ENCODE measurements at regions not wholly inside any gene's neighbourhood (a gene's known extent, or its start where the extent isn't known, plus 50 kb on each side); places are given as distances from the start of the nearest gene placed in this dataset.
"Not testable (repeated sequence)": the region's sequence is repeated elsewhere in the genome, so short reads cannot be mapped to it uniquely, and the experiment has no call there.

DNA sequence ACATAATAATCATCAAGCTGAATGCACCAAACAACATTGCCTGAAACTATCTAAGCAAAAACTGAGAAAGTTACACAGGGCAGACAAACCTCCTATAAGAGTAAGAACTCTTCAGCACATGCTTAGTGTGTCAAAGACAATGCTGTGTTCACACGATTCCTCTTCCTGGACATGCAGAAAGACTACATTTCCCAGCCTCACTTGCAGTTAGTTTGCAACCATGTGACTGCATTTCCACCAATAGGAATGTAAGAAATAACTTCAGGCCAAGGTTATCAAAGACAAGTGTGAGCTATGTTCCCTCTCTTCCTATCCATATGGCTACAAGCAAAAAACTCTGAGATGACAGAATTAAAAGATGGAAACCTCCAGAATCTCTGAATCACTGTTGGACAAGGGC, 109.8 kb downstream of the OTOP1 start:
- H3K4me1 ChIP-seq (ENCODE audit: low read depth, poor library complexity, severe bottlenecking); H3K27ac ChIP-seq; H3K4me3 ChIP-seq (IDR thresholded peaks at IDR 0.05; ENCODE audit: insufficient read depth, low read depth, low read length); H3K9ac ChIP-seq; H3K4me2 ChIP-seq; H3K27me3 ChIP-seq (ENCODE audit: insufficient read depth, low read depth); H2AFZ ChIP-seq (ENCODE audit: low read depth); H3K79me2 ChIP-seq (ENCODE audit: insufficient read depth, low read depth); H3K36me3 ChIP-seq (ENCODE audit: insufficient read depth); H4K20me1 ChIP-seq (ENCODE audit: insufficient read depth): not testable (repeated sequence)

DNA sequence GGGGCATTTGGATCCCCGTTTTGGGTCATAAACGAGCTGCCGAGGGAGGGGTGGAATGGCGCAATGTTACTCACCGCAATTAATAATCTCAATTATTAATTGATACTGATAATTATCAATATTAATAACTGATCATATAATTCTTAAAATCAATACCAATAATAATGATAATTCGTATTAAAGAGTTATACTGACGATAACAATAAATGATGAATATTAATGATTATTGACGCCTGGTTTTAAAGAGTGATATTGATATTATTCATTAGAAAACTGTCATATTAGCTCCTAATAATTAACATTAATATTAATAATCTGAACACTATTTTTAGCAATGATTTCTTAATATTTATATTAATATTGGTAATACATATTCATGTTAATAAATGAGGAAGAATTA, 92.4 kb downstream of the OTOP1 start:
- not testable (repeated sequence) for H3K4me2 ChIP-seq; H3K27me3 ChIP-seq (ENCODE audit: insufficient read depth, low read depth); H3K79me2 ChIP-seq (ENCODE audit: insufficient read depth, low read depth); H3K4me1 ChIP-seq (ENCODE audit: low read depth, poor library complexity, severe bottlenecking); H3K27ac ChIP-seq; H4K20me1 ChIP-seq (ENCODE audit: insufficient read depth); H2AFZ ChIP-seq (ENCODE audit: low read depth); H3K36me3 ChIP-seq (ENCODE audit: insufficient read depth); H3K9ac ChIP-seq; H3K4me3 ChIP-seq (IDR thresholded peaks at IDR 0.05; ENCODE audit: insufficient read depth, low read depth, low read length)

DNA sequence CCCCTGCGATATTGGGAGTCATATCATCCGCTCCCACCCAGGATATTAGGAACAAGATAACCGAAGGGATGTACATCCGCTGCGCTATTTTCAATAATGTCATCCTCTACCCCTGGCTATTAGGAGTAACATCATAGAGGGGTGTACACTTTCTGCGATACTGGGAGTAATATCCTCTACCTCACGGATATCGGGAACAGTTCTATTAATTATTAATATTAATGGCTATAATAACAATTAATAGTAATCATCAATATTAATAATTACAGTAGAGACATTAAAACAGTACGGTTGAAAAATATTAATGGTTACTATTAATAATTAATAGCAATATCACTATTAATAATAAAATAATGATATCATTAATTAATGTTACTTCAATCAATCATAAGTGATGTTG, 90.1 kb downstream of the OTOP1 start:
- not testable (repeated sequence) for H3K27me3 ChIP-seq (ENCODE audit: insufficient read depth, low read depth); H4K20me1 ChIP-seq (ENCODE audit: insufficient read depth); H3K79me2 ChIP-seq (ENCODE audit: insufficient read depth, low read depth); H3K4me1 ChIP-seq (ENCODE audit: low read depth, poor library complexity, severe bottlenecking); H3K36me3 ChIP-seq (ENCODE audit: insufficient read depth); H3K4me2 ChIP-seq; H3K27ac ChIP-seq; H2AFZ ChIP-seq (ENCODE audit: low read depth); H3K4me3 ChIP-seq (IDR thresholded peaks at IDR 0.05; ENCODE audit: insufficient read depth, low read depth, low read length); H3K9ac ChIP-seq

Measured in KMS-11 (cell line).